ENCODE measurements at regions not wholly inside any gene's neighbourhood (a gene's known extent, or its start where the extent isn't known, plus 50 kb on each side); places are given as distances from the start of the nearest gene placed in this dataset.

DNA sequence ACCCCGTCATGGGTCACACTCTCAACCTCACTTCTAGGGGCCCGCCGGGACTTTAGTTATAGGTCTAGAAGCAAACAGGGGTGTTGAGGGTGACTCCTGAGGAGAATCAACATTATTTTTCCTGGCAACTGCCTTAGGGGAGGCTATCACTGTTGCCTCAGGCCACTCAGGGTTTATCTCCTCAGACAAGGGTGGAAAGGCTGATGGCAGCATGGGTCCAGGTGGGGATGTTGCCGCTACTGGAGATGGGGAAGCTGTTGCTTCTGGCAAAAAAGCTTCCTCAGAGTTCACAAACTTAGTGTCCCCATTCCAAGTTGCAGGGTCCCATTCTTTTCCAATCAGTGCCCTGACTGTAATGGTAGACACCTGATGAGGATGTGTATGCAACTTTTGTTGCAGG lies 467.4 kb upstream of the RGS6 start:
- Histone ChIP-seq H3K27ac (no peak overlapping the region), H3K4me3 (ENCODE audit: low read depth, low read length) (no peak overlapping the region), H3K27me3 (replicated peaks) (no peaks in the 10 kb centered on the region), H3K36me3 (replicated peaks) (no peaks in the 10 kb centered on the region)
- in situ Hi-C loops (cut with HindIII; ENCODE audit: low pct_ligation_motif_present, low sequenced_read_pairs): no loop called here
- TF ChIP-seq, protein P1, sequence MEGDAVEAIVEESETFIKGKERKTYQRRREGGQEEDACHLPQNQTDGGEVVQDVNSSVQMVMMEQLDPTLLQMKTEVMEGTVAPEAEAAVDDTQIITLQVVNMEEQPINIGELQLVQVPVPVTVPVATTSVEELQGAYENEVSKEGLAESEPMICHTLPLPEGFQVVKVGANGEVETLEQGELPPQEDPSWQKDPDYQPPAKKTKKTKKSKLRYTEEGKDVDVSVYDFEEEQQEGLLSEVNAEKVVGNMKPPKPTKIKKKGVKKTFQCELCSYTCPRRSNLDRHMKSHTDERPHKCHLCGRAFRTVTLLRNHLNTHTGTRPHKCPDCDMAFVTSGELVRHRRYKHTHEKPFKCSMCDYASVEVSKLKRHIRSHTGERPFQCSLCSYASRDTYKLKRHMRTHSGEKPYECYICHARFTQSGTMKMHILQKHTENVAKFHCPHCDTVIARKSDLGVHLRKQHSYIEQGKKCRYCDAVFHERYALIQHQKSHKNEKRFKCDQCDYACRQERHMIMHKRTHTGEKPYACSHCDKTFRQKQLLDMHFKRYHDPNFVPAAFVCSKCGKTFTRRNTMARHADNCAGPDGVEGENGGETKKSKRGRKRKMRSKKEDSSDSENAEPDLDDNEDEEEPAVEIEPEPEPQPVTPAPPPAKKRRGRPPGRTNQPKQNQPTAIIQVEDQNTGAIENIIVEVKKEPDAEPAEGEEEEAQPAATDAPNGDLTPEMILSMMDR (IDR thresholded peaks at IDR 0.05; ENCODE audit: low read depth, low read length, missing control alignments): no peak
- DNase-seq: no peak

DNA sequence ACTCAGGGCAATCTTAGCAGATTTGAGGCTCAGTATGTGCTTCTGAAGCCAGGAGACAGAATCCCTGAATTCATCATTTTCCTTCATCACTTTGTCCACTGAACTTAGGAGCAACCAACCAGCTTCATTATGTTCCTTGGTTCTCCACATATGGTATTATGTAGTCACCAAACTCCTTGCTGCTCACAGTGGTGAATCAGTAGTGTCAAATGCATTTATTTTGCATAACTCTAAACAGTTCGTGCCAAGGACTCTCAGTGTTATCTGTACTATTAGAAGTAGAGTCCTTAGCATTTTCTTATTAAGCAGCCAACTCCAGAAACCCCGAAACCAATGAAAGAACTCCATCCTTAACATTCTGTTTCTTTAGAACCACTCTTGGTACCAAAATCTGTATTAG lies 466.9 kb upstream of the RGS6 start:
- in situ Hi-C loops (cut with HindIII; ENCODE audit: low pct_ligation_motif_present, low sequenced_read_pairs): no loop called here
- Histone ChIP-seq H3K27ac (no peak overlapping the region), H3K4me3 (ENCODE audit: low read depth, low read length) (no peak overlapping the region), H3K27me3 (replicated peaks) (no peaks in the 10 kb centered on the region), H3K36me3 (replicated peaks) (no peaks in the 10 kb centered on the region)
- peak; percentile 24 for DNase-seq
- TF ChIP-seq, protein P1 (IDR thresholded peaks at IDR 0.05; ENCODE audit: low read depth, low read length, missing control alignments): no peak

DNA sequence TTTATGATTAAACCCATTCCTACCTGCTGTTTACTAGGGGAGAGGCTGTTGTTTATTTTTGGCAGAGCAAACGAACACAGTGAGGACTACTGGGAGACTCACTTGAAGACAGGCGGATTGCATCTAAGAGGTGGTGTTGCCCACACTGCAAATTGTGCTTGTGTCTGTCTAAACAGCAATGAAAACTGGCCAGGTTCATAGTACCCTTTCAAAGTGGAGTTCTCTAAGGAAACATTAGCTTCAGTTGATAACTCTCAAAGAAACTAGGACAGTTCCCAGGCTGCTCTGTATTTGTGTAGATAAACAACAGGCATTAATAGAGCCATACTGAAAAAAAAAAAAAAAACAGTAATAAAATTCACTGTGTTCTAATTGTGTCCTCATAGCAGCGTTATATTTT lies 466.0 kb upstream of the RGS6 start:
- in situ Hi-C loops (cut with HindIII; ENCODE audit: low pct_ligation_motif_present, low sequenced_read_pairs): no loop called here
- DNase-seq: no peak
- TF ChIP-seq, protein P1 (IDR thresholded peaks at IDR 0.05; ENCODE audit: low read depth, low read length, missing control alignments): no peak
- Histone ChIP-seq H3K4me3 (ENCODE audit: low read depth, low read length) (no peak overlapping the region), H3K36me3 (replicated peaks) (no peaks in the 10 kb centered on the region), H3K27me3 (replicated peaks) (no peaks in the 10 kb centered on the region), H3K27ac (no peak overlapping the region)

DNA sequence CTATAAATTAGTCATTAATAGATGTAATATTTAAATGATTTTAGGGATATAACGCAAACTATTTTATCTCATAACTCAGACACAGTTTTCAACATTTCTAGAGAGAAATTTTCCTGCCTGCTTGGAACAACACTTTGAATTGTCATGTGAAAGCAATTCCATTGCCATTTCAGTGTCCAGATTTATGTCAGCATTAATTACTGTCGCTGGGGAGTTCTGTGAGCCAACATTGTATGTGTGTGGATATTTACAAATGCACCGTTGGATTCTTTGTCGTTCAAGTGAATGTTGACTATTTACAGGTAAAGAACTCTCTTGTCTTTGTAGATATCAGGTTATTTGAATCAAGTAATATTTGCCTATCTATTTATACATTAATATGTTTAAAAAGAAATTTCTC lies 465.3 kb upstream of the RGS6 start:
- DNase-seq: no peak
- H3K27me3 ChIP-seq (replicated peaks): no peaks in the 10 kb centered on the region
- TF ChIP-seq, protein P1 (IDR thresholded peaks at IDR 0.05; ENCODE audit: low read depth, low read length, missing control alignments): no peak
- no peak overlapping the region for H3K27ac ChIP-seq
- no peaks in the 10 kb centered on the region for H3K36me3 ChIP-seq (replicated peaks)
- no peak overlapping the region for H3K4me3 ChIP-seq (ENCODE audit: low read depth, low read length)
- in situ Hi-C loops (cut with HindIII; ENCODE audit: low pct_ligation_motif_present, low sequenced_read_pairs): no loop called here

DNA sequence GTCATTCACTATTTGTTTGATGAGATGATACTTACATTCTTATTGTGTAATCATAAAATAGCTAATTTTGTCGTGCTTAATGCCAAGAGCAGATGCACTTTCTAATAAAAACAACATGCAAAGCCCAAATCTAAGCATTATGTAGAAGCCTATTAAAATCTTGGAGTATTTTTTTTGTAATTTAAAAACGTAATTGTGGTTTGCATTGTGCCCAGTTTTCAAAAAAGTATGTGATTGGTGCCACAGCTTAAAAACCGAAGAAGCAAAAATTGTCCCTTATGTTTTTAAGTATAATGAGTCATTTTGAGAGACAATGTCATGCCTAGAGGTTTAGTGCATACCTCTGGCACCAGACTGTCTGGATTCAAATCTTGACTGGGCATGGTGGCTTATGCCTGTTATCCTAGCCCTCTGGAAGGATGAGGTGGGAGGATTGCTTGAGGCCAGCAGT lies 464.8 kb upstream of the RGS6 start:
- H3K27ac ChIP-seq: no peak overlapping the region
- DNase-seq: peak; percentile 17

DNA sequence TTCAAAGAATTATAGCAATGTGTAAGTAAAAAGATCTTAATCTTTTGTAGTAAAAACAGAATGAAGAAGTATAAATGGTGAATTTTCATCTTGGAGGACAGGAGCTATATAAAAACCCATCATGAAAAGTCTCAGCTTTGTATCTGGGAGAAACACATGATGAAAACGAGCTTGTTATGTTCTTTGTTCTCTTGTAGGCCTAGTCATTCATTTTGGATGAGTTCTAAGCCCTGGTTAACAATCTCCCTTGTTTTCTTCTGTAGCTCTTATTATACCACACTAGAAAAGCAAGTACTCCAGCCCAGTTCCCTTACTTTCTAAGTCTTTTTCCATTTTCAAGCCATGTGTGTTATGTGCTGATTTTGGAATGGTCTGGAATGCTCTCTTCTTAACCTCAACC lies 463.5 kb upstream of the RGS6 start:
- in situ Hi-C loops (cut with HindIII; ENCODE audit: low pct_ligation_motif_present, low sequenced_read_pairs): no loop called here
- no peak for DNase-seq
- Histone ChIP-seq H3K27ac (no peak overlapping the region), H3K36me3 (replicated peaks) (no peaks in the 10 kb centered on the region), H3K27me3 (replicated peaks) (no peaks in the 10 kb centered on the region), H3K4me3 (ENCODE audit: low read depth, low read length) (no peak overlapping the region)
- TF ChIP-seq, protein P1 (IDR thresholded peaks at IDR 0.05; ENCODE audit: low read depth, low read length, missing control alignments): no peak

More for the DNA sequence above, 464.8 kb upstream of the RGS6 start:
- Histone ChIP-seq H3K36me3 (replicated peaks) (no peaks in the 10 kb centered on the region), H3K4me3 (ENCODE audit: low read depth, low read length) (no peak overlapping the region), H3K27me3 (replicated peaks) (no peaks in the 10 kb centered on the region)
- TF ChIP-seq, protein P1 (IDR thresholded peaks at IDR 0.05; ENCODE audit: low read depth, low read length, missing control alignments): no peak
- in situ Hi-C loops (cut with HindIII; ENCODE audit: low pct_ligation_motif_present, low sequenced_read_pairs): no loop called here

All from brain microvascular endothelial cell (primary cell).